ENCODE measurements at regions not wholly inside any gene's neighbourhood (a gene's known extent, or its start where the extent isn't known, plus 50 kb on each side); places are given as distances from the start of the nearest gene placed in this dataset.

GRCh38 chr5:67679184-67679841 is 482.7 kb upstream of the CD180 start:
- TF ChIP-seq REST (IDR thresholded peaks at IDR 0.05; ENCODE audit: insufficient read depth in 1 of 2, low read depth in 2 of 2, low read length in 2 of 2) (no peak), TAF1 (IDR thresholded peaks at IDR 0.05; ENCODE audit: borderline replicate concordance, insufficient read depth, low read length) (no peak), POLR2AphosphoS5 (IDR thresholded peaks at IDR 0.05; ENCODE audit: low read depth, low read length) (no peak), SIN3A (IDR thresholded peaks at IDR 0.05; ENCODE audit: borderline replicate concordance, insufficient read depth, low read length) (no peak), FOXP2 (optimal IDR thresholded peaks at IDR 0.05; ENCODE audit: borderline replicate concordance, extremely low read depth, extremely low read length, insufficient read depth) (no peak)

Measured in PFSK-1 (cell line).